ENCODE measurements at regions not wholly inside any gene's neighbourhood (a gene's known extent, or its start where the extent isn't known, plus 50 kb on each side); places are given as distances from the start of the nearest gene placed in this dataset.

DNA sequence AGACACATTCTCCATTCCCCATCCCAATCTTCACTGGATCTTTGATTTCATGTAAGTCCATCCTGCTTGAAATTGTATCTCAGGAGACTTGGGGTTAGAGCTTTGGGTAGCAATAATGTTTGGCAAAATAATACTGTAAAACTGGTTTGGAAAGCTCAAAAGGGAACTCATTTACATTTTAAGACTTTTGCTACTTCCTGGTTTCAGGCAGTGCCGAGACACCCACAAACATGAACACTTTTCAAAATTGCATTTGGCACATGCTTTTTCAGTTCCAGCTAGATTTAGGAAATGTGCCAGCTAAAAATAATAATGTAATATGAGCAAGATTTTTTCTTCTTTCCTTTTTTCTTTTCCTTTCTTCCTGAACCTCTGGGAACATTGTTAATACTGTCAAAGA, 145.7 kb upstream of the CBLB start:
- no peak for TF ChIP-seq CTCF (IDR thresholded peaks at IDR 0.05; ENCODE audit: low read depth, low read length)
- TF ChIP-seq EZH2phosphoT487 (IDR thresholded peaks at IDR 0.05; ENCODE audit: low read depth), result no peak
